ENCODE measurements at regions not wholly inside any gene's neighbourhood (a gene's known extent, or its start where the extent isn't known, plus 50 kb on each side); places are given as distances from the start of the nearest gene placed in this dataset.

- TF ChIP-seq ZFP30 (CRISPR knock-in tag; IDR thresholded peaks at IDR 0.05), result no peak
- no peak for TF ChIP-seq ZC3H10 (CRISPR knock-in tag; IDR thresholded peaks at IDR 0.05)
- no peak for TF ChIP-seq PATZ1 (CRISPR knock-in tag; IDR thresholded peaks at IDR 0.05; ENCODE audit: borderline replicate concordance)
- no peak for TF ChIP-seq ZFP3 (CRISPR knock-in tag; IDR thresholded peaks at IDR 0.05)
- no peak for TF ChIP-seq RARB (CRISPR knock-in tag; IDR thresholded peaks at IDR 0.05)
- TF ChIP-seq TOX (CRISPR knock-in tag; IDR thresholded peaks at IDR 0.05; ENCODE audit: borderline replicate concordance), result no peak
- TF ChIP-seq CSRNP3 (CRISPR knock-in tag; IDR thresholded peaks at IDR 0.05), result no peak
- TF ChIP-seq CREB5 (CRISPR knock-in tag; IDR thresholded peaks at IDR 0.05; ENCODE audit: low read depth), result no peak
- TF ChIP-seq OSR1 (CRISPR knock-in tag; IDR thresholded peaks at IDR 0.05), result no peak
- TF ChIP-seq ZNF565 (CRISPR knock-in tag; conservative IDR thresholded peaks at IDR 0.05; ENCODE audit: low read depth), result no peak
- no peak for TF ChIP-seq PPARA (CRISPR knock-in tag; IDR thresholded peaks at IDR 0.05; ENCODE audit: borderline replicate concordance)
These were observed 255.8 kb downstream of the SLCO4C1 start for GRCh38 chr5:102040326-102040725.
